ENCODE measurements at regions not wholly inside any gene's neighbourhood (a gene's known extent, or its start where the extent isn't known, plus 50 kb on each side); places are given as distances from the start of the nearest gene placed in this dataset.

- Histone ChIP-seq H3K9me1 (replicated peaks; ENCODE audit: control insufficient read depth, extremely low read depth, insufficient read depth, low read length) (no peaks in the 10 kb centered on the region), H3K4me1 (ENCODE audit: control insufficient read depth, extremely low read depth, insufficient read depth, low read length) (peaks cover 41% of the 10 kb centered on the region), H3K4me3 (replicated peaks in 1 of 3; ENCODE audit: insufficient read depth in 1 of 3, low read depth in 1 of 3, low read length in 3 of 3) (no peak overlapping the region), H4K20me1 (replicated peaks; ENCODE audit: control insufficient read depth, extremely low read depth, insufficient read depth, low read length) (no peaks in the 10 kb centered on the region), H2AFZ (ENCODE audit: low read depth, low read length) (no peak overlapping the region), H3K4me2 (ENCODE audit: insufficient read depth, low read length) (no peak overlapping the region), H3K9me3 (replicated peaks; ENCODE audit: control insufficient read depth, insufficient read depth, low read length) (no peaks in the 10 kb centered on the region), H3K36me3 (ENCODE audit: control insufficient read depth in 2 of 2, extremely low read depth in 1 of 2, insufficient read depth in 2 of 2, low read length in 2 of 2) (no peaks in the 10 kb centered on the region), H3K27me3 (ENCODE audit: control insufficient read depth in 2 of 2, insufficient read depth in 2 of 2, low read length in 2 of 2) (no peaks in the 10 kb centered on the region), H3K27ac (ENCODE audit: insufficient read depth, low read depth, low read length) (no peak overlapping the region), H3K79me2 (ENCODE audit: control insufficient read depth, insufficient read depth, low read length) (no peaks in the 10 kb centered on the region), H3K9ac (replicated peaks; ENCODE audit: extremely low read depth, insufficient read depth, low read length) (no peak overlapping the region)
- CTCF ChIA-PET, result interaction anchor here (1.0 to 1.6 kb wide), 2 partner anchors 17 to 25 kb away, joined by 3 to 6 read pairs; no protein-coding TSS in a partner anchor
- FAIRE-seq (peak; percentile 44), DNase-seq (ENCODE audit: low read depth, low spot score) (no peak)
- TF ChIP-seq CTCF (IDR thresholded peaks at IDR 0.05; ENCODE audit: extremely low read depth in 1 of 2, insufficient read depth in 1 of 2, low read depth in 1 of 2, low read length in 2 of 2), result no peak
- TF ChIP-seq JUN (IDR thresholded peaks at IDR 0.05; ENCODE audit: borderline replicate concordance, insufficient read depth, insufficient read length, low read depth), result no peak
- POLR2A ChIA-PET, result no interaction called here
- intact Hi-C loops (cut with micrococcal nuclease) (loop anchor here (5.0 kb wide), 1 partner anchor 34 kb away; no protein-coding TSS in a partner anchor), dilution Hi-C loops (cut with MboI; ENCODE audit: extremely low pct_ligation_motif_present, low sequenced_read_pairs) (no loop called here)
- BruUV-seq (replicated peaks), result no TSS peak
Observed at GRCh38 chr2:46845542-46846486, 69.8 kb downstream of the MCFD2 start.

GRCh38 chr2:46844443-46844842 is 71.2 kb downstream of the MCFD2 start:
- peaks cover 27% of the 10 kb centered on the region for H3K4me1 ChIP-seq (ENCODE audit: control insufficient read depth, extremely low read depth, insufficient read depth, low read length)
- CTCF ChIA-PET, result no interaction called here
- H3K9me3 ChIP-seq (replicated peaks; ENCODE audit: control insufficient read depth, insufficient read depth, low read length), result no peaks in the 10 kb centered on the region
- intact Hi-C loops (cut with micrococcal nuclease) (no loop called here), dilution Hi-C loops (cut with MboI; ENCODE audit: extremely low pct_ligation_motif_present, low sequenced_read_pairs) (no loop called here)
- no peak overlapping the region for H3K9ac ChIP-seq (replicated peaks; ENCODE audit: extremely low read depth, insufficient read depth, low read length)
- no peaks in the 10 kb centered on the region for H4K20me1 ChIP-seq (replicated peaks; ENCODE audit: control insufficient read depth, extremely low read depth, insufficient read depth, low read length)
- H3K27me3 ChIP-seq (ENCODE audit: control insufficient read depth in 2 of 2, insufficient read depth in 2 of 2, low read length in 2 of 2), result no peaks in the 10 kb centered on the region
- H3K9me1 ChIP-seq (replicated peaks; ENCODE audit: control insufficient read depth, extremely low read depth, insufficient read depth, low read length), result no peaks in the 10 kb centered on the region
- H3K27ac ChIP-seq (ENCODE audit: insufficient read depth, low read depth, low read length), result no peak overlapping the region
- DNase-seq (ENCODE audit: low read depth, low spot score) (no peak), FAIRE-seq (no peak)
- no TSS peak for BruUV-seq (replicated peaks)
- no peaks in the 10 kb centered on the region for H3K36me3 ChIP-seq (ENCODE audit: control insufficient read depth in 2 of 2, extremely low read depth in 1 of 2, insufficient read depth in 2 of 2, low read length in 2 of 2)
- TF ChIP-seq EZH2 (IDR thresholded peaks at IDR 0.05; ENCODE audit: borderline replicate concordance, low read depth, low read length, severe bottlenecking), result no peak
- TF ChIP-seq MYC (IDR thresholded peaks at IDR 0.05; ENCODE audit: low read depth, low read length), result no peak
- TF ChIP-seq MAX (IDR thresholded peaks at IDR 0.05; ENCODE audit: insufficient read depth, insufficient read length), result no peak
- TF ChIP-seq POLR2A (IDR thresholded peaks at IDR 0.05; ENCODE audit: low read depth, low read length), result no peak
- no peak for TF ChIP-seq GATA2 (IDR thresholded peaks at IDR 0.05; ENCODE audit: insufficient read depth, insufficient read length, low read depth, low read length)
- no peak for TF ChIP-seq POLR2AphosphoS5 (IDR thresholded peaks at IDR 0.05; ENCODE audit: insufficient read depth, low read depth, low read length)
- TF ChIP-seq FOS (IDR thresholded peaks at IDR 0.05; ENCODE audit: borderline replicate concordance, insufficient read depth, low read length), result no peak
- no peak for TF ChIP-seq JUN (IDR thresholded peaks at IDR 0.05; ENCODE audit: borderline replicate concordance, insufficient read depth, insufficient read length, low read depth)
- no peak for TF ChIP-seq CTCF (IDR thresholded peaks at IDR 0.05; ENCODE audit: extremely low read depth in 1 of 2, insufficient read depth in 1 of 2, low read depth in 1 of 2, low read length in 2 of 2)
- POLR2A ChIA-PET, result no interaction called here
- H3K4me3 ChIP-seq (replicated peaks in 1 of 3; ENCODE audit: insufficient read depth in 1 of 3, low read depth in 1 of 3, low read length in 3 of 3), result no peak overlapping the region
- H3K79me2 ChIP-seq (ENCODE audit: control insufficient read depth, insufficient read depth, low read length), result no peaks in the 10 kb centered on the region
- no peak overlapping the region for H2AFZ ChIP-seq (ENCODE audit: low read depth, low read length)
- no peak overlapping the region for H3K4me2 ChIP-seq (ENCODE audit: insufficient read depth, low read length)
